Choroid plexus epithelial cell (primary cell): ENCODE measurements at regions not wholly inside any gene's neighbourhood (a gene's known extent, or its start where the extent isn't known, plus 50 kb on each side); places are given as distances from the start of the nearest gene placed in this dataset.
A peak's percentile ranks its signal among the peaks of the same experiment; 100 is the strongest.
"Not testable (repeated sequence)": the region's sequence is repeated elsewhere in the genome, so short reads cannot be mapped to it uniquely, and the experiment has no call there.

Experiments used
- DNase-seq: peaks from one replicate; pipeline ENCODE4 v3.0.0-alpha.2; 2010; ENCODE audit warnings: low read depth
- H3K4me3 ChIP-seq: 2 replicates; pipeline ENCODE4 v1.5.1; 2011; ENCODE audit warnings: low read depth, mild to moderate bottlenecking, control low read depth, low read length, moderate library complexity
- CTCF ChIP-seq: conservative IDR thresholded peaks from 2 replicates; pipeline ENCODE4 v1.5.1; 2011; ENCODE audit warnings: low read depth, mild to moderate bottlenecking, control low read depth, inconsistent platforms, low read length, moderate library complexity

DNA sequence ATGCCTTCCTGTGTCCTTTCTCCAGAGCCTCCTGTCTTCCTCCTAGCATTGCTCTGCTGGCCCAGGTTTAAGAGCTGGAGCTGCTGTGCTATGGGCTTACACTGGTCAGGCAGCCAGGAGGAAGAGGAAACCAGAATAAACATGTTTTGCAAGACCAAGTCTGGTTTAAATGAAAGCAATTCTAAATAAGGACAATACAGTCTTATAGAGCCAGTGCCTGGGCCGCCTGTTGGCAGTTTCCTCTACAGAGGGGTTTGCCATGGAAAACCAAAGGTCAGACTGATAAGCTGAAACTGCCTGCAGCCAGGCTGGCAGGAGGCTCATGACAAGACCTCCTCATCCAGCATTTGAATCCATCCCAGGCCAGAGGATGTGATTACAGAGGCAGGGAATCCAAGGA lies 92.9 kb upstream of the FGGY start:
- peak; percentile 63 for DNase-seq
- H3K4me3 ChIP-seq = no peak overlapping the region
- TF ChIP-seq CTCF = no peak

DNA sequence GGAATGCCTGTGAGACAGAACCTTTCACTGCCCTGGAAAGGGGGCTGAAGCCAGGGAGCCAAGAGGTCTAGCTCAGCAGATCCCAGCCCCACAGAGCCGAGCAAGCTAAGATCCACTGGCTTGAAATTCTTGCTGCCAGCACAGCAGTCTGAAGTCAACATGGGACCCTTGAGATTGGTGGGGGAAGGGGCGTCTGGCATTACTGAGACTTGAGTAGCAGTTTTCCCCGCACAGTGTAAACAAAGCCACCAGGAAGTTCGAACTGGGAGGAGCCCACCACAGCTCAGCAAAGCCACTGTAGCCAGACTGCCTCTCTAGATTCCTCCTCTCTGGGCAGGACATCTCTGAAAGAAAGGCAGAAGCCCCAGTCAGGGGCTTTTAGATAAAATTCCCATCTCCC lies 90.3 kb upstream of the FGGY start:
- not testable (repeated sequence) for DNase-seq, H3K4me3 ChIP-seq

GRCh38 chr1:59210430-59210829 lies 86.5 kb upstream of the FGGY start:
- DNase-seq, H3K4me3 ChIP-seq: not testable (repeated sequence)

DNA sequence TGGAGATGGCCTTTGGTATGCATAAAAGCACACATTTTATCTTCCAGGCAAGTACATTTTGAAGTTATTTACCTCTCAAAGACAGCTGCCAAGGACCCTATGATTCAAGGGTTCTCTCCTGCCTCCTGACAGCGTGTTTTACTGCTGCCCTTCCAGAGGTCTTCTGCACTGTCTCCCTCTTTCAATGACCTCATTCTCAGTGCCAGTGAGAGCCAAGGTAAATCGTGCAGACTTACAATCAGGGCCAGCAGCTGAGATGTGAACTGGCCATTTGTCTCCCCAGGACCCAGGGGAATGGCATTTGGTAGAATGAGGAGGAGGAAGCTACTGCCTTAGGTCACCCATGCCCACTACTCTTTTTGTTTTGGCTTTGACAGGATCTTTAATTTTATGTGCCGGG lies 84.2 kb upstream of the FGGY start:
- H3K4me3 ChIP-seq = no peak overlapping the region
- TF ChIP-seq CTCF = no peak
- DNase-seq = no peak

DNA sequence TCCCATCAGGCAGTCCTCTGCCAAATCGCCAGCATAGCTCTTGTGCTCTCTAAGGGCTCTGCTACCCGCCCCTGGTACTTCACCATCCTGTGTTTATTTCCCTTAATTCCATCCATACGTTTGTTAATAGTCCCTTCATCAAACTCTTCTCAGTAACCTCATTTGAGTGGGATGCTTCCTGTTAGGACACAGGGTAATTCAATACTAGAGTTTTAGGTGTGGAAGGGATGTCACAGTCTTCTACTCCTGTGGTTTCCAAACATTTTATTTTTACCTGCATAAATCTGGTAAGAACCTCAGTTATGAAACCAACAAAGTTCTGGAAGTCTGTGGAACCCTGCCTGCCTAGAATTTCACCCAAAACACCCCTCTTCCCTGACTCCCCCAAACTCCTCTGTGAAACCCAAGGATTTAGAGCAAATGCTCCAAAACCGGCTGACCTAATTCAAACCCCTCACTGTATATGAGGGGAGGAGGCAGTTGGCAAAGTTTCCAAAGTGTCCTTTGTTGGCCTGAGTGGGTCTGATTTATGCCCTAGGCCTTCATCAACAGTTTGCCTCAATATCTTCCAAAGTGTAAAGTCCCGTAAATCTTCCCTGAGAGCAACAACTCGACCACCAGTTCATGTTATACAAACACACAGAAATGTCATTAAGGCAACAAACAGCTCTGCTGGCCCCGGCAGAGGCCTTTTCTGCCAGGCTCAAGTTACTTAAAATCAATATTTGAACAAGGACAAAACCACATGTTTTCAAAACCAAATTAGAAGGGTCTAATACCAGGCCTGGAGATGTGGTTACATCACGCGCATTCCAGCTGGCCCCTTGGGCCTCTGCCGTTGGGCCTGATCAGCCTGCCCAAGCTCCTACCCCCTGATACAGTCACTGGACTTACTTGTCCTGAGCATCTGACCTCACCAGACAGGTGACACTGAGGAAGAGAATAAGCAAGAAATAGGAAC lies 82.4 kb upstream of the FGGY start:
- no peak for TF ChIP-seq CTCF
- peak; percentile 79 for DNase-seq
- no peak overlapping the region for H3K4me3 ChIP-seq

DNA sequence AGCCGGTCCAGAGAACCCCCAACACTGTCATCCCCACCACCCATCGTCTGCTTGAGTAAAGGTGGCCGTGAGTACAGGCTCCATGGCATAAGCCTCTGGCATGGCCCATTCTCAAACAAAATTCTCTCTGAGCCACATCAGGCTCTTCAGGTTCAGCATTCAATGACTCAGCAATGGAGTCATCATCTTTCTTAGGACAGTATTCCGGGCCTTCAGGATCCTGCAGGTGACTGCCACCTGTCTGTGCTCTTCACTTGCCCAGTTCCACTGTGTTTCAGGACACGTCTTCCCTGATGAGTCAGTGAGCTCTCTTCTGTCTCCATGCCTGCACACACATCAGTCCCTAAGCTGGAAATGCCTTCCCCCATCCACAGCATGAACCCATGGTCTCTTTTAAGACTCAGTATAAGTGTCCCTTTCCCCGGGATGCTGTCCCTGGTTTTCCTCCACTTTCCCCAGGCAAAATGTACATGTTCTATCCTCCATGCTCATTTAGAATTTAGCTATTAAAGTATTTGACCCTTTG lies 81.1 kb upstream of the FGGY start:
- H3K4me3 ChIP-seq = no peak overlapping the region
- TF ChIP-seq CTCF = no peak
- no peak for DNase-seq

- not testable (repeated sequence) for DNase-seq, H3K4me3 ChIP-seq
These were observed 79.5 kb upstream of the FGGY start for GRCh38 chr1:59217439-59217838.

GRCh38 chr1:59218521-59219236 lies 78.2 kb upstream of the FGGY start:
- H3K4me3 ChIP-seq = no peak overlapping the region
- TF ChIP-seq CTCF = no peak
- peak; percentile 87 for DNase-seq
